ENCODE measurements at regions not wholly inside any gene's neighbourhood (a gene's known extent, or its start where the extent isn't known, plus 50 kb on each side); places are given as distances from the start of the nearest gene placed in this dataset.

DNA sequence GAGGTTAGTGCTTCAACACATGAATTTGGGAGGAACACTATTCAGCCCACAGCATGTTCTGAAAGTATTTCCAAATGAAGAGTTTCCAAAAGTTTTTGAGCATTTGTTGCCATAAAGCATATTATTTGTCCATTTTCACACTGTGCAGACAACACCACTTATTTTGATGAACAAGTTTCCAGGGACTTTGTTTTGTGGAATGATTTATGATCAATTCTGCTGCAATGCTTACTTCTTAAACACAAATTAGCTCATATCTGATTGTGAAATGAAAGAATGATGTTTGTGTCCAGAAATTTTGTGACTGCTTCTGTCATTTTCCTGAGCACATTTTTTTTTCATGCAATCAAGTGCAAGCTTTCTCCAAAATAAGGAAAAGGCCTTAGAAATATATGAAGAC, 205.3 kb downstream of the RAP2A start:
- TF ChIP-seq, protein P1, sequence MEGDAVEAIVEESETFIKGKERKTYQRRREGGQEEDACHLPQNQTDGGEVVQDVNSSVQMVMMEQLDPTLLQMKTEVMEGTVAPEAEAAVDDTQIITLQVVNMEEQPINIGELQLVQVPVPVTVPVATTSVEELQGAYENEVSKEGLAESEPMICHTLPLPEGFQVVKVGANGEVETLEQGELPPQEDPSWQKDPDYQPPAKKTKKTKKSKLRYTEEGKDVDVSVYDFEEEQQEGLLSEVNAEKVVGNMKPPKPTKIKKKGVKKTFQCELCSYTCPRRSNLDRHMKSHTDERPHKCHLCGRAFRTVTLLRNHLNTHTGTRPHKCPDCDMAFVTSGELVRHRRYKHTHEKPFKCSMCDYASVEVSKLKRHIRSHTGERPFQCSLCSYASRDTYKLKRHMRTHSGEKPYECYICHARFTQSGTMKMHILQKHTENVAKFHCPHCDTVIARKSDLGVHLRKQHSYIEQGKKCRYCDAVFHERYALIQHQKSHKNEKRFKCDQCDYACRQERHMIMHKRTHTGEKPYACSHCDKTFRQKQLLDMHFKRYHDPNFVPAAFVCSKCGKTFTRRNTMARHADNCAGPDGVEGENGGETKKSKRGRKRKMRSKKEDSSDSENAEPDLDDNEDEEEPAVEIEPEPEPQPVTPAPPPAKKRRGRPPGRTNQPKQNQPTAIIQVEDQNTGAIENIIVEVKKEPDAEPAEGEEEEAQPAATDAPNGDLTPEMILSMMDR (IDR thresholded peaks at IDR 0.05): no peak
- TF ChIP-seq POLR2A (IDR thresholded peaks at IDR 0.05) (no peak), EP300 (IDR thresholded peaks at IDR 0.05) (no peak)
